Umbilical cord (tissue), 1 donor: ENCODE measurements at regions not wholly inside any gene's neighbourhood (a gene's known extent, or its start where the extent isn't known, plus 50 kb on each side); places are given as distances from the start of the nearest gene placed in this dataset.
"Not testable (repeated sequence)": the region's sequence is repeated elsewhere in the genome, so short reads cannot be mapped to it uniquely, and the experiment has no call there.

Source experiments
- DNase-seq: peaks from one replicate; pipeline ENCODE4 v3.0.0-alpha.2; 2015; ENCODE audit warnings: low spot score

DNA sequence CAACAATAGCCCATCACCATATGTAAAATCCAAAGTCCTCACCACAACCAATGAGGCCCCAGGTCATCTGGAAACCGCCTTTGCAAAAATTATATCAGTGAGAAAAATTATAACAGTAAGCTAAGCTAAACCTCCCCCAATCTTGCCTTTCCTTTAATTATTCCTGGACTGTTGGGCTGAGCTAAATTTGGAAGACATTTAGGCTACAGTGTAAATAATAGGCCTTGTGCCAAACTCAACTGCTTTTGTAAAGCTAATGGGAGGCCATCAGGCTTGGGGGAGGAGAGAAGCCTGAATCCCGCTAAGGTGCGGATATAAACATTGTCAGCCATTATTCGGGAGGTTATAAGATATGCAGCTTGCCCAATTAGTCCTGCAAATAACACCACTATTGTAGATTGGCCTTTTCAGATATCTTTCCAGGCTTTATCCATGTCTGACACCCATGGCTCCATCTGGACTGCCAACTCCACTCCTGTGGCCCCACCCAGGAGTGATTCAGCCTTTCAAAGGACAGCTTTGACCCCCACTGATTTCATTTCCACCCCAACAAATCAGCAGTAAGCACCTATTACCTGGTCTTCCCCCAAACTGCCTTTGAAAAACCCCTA is 53.0 kb upstream of the CA12 start:
- no peak for DNase-seq

DNA sequence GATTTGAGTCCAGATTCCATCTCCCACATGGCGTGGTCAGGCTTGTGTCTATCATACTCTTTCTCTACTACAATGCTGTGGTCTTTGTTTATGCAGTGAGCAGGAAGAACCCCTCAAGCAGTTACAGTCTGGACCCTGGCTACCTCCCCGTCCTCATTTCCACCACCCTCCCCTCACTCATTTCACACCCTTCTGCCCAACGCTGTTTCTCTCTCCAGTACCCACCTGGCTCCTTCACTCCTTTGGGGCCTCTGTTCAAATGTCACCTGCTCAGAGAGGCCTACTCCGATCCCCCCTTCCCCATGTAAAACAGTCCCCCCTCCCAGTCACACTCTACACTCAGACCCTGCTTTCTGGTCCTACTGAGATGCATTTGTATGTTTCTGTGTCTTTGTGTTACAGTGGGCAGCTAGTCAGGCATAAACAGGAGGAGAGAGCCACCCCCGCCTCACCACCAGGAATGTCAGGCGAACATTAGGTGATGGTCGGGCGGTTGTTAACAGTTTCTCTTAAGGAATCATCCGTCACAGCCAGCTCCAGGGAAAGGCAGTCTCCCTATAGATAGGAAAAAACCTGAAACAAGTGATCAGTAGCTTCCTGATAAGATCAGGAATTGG is 53.7 kb upstream of the CA12 start:
- DNase-seq, result no peak

DNA sequence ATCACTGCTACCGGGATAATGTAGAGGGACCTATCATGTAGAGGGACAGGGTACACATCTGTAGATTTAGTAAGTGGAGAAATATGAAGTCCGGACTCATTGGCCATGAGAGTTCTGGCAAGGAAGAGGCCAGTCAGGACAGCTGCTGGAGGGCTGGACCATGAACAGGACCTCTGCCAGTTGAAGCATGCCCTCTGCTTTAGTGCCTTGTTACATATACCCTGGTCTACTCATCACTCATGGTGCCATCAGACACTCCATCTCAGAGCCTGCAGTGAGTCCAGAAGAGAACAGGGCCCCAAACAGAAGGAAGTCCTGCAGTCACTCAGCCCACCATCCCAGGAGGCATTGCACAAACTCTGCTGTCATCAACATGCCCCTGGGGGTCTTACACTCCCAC is 54.7 kb upstream of the CA12 start:
- no peak for DNase-seq

DNA sequence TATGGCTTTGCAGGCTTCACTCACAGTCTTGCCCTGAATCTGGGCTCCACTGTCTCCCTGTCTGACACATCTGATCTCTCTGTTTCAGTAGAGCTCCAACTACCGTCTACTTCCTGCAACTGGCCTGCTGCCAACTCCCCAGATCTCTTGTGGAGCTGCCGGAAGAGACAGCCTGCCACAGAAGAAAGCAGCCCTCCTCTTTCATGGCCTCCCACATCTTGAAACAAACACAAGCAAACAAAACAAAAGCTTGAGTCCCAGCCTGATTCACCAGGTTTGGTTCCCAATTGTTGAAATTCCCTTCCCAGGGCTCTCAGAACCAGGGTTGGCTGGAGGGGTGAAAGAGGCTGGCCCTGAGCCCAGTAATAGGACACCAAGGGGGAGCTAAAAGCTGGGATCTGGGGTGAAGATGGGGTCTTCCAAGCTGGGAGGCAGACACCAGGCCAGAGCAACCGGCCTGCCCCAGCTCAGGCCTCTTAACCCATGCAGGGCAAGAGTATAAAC is 55.3 kb upstream of the CA12 start:
- DNase-seq, result peak; percentile 92

DNA sequence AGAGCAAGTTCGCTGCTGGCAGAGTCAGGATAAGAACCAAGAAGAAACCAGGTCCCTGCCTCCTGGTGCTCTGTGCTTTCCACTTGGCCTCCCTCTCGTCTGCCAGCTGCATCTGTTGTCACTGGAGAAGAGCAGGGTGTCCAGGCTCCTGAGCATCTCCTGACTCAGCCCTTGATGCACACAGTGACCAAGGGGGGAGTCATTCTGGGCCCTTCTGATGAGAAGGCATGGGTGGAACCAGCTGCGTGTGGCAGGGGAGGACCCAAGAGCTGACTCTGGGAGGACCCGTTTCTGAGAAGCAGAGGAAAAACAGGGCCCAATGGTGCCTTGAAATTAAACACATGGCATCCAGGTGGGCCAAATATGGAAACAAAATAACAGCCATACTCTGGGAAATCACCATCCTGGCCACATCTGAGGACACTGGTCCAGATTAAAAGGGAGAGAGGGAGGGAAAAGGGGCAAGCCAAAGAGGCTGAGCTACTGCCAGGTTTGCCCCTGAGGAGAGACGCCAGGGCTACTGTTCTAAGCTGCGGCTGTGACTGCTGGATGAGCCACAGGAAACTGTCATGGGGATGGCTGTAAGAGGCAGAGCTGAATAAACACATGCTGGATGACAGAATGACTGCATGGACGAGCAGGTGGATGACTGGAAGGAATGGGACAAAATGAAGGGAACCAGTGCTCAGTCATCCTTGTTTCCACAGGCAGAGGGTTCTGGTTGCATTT is 58.1 kb upstream of the CA12 start:
- no peak for DNase-seq

DNA sequence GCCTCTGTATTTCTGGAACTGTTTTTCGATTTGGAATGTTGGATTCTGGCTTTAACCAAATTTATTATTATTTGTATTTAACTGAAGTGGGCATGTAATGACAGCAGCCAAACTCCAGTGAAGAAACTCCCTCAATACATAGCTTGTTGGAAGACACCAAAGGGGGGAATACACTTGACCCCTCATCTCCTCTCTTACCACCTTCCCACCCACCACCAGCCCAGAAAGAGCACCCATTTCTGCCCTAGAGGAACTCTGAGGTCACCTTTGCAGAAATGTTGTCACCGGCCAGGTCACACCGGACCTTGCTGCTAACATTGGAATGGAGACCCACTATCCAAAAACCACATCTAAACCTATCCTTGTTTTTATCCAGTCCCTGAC is 58.6 kb upstream of the CA12 start:
- no peak for DNase-seq

DNA sequence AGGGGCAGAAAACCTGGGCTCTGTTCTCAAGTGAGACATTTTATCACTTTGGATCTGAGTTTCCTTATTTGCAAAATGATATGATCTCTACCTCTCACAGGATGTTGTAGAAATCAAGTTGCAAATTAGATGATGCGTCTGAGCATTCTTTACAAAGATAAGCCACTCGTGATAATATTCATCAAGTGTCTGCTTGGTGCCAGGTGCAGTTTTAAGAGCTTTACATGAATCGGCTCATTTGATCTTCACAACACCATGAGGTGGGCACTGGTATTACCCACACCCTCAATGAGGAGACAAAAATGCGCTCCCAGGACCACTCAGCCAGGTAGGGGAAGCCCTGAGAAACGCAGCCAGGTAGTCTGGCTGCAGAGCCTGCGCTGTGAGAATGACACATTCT is 59.1 kb upstream of the CA12 start:
- no peak for DNase-seq

DNA sequence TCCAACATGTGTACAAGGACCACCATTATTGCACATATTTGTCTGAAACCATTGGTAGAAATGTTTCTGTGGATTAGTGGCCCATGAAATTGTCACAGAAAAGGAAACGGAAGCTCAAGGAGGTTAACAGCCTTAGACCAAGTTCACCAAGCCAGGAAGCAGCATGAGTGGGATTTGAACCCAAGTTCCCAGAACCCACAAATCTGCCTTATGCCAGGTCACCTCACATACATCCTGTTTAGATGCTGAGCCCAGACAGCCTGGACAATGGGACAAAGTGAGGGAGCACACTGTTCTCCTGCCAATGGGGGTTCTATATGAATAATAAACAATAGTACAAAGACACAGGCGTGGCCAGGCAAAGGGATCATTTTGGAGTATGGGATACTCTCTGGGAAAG is 59.6 kb upstream of the CA12 start:
- DNase-seq, result no peak

DNA sequence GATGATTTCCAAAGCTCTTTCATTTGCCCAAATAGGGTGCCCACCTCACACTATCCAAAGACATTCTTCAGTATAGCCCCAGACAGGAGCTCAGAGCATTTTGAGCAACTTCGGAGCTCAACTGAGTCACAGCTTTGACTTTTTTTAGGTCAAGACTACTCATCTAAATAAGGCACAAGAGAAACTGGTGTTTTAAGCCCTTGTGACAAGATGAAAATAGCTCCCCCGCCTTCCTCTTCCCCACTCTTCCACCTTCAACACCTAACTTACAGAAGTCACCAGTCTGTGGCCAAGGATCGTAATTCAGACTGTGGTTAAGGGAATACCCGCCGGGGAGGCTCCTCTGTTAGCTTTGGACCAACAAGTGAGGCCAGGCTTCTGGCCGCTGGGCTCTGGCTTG is 60.4 kb upstream of the CA12 start:
- DNase-seq, result no peak

DNA sequence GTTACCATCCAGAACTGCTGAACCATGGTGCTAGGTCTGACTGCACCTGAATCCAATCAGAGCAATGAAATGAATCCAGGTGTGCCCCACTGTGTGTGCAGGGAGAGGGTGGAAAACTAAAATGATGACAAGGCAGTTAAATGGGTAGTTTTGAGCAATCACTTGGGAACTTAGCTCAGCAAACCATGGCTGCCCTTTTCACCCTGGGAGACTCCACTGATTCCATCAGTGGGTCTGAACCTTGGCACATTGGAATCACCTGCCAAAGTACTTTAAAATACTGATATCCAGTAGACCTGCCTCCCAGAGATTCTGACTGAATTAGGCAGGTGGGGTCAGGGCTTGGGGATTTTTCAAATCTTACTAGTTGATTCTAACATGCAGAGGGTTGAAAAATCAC is 59.8 kb upstream of the USP3 start:
- no peak for DNase-seq

DNA sequence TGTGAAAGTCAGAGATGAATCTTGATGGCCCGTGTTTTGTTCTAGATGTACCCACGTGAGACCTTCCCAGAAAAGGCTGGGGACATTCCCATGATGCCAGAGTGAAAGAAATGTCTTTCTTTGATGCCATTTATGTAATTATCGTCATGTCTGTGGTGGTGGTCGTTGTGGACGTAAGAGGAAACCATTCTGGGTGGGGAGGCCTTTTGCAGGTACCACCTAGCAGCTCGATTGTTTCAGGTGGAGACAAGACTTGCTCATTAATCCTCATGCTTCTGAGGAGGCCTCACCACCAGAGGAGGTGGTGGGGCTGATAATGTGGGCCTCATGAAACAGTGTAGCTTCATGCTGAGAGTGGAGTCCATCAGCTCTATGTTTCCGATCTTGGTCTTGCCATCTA is 58.1 kb upstream of the USP3 start:
- no peak for DNase-seq

DNA sequence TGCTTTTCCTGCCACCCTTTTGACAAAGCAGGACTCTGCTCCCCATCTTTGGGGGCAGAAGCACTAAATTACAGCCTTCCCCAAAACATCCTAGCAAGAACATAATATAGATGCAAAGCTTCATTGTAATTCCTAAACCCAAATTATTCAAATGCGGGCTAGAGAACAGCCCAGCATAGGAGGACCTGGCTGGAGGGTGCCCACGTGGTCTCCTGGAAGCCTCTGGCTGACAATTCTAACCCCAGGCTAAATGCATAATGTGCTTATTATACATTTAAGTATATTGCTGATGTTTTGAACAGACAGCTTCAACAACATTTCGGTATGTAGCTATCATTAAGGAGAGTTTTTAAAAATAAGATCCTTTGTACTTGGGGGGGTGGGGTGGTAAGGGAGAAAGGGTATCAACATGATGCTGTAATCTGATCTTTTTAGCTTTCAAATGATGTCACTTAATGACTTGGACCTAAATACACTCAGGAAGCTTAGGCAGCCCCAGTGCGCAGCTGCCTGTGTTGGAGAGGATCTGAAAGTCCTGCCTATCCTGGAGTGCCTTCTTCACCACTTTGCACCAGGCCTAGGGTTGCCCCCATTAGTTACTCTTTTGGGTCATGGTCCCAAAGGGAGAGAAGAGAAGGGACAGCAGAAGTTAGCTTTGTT is 57.2 kb upstream of the USP3 start:
- no peak for DNase-seq

DNA sequence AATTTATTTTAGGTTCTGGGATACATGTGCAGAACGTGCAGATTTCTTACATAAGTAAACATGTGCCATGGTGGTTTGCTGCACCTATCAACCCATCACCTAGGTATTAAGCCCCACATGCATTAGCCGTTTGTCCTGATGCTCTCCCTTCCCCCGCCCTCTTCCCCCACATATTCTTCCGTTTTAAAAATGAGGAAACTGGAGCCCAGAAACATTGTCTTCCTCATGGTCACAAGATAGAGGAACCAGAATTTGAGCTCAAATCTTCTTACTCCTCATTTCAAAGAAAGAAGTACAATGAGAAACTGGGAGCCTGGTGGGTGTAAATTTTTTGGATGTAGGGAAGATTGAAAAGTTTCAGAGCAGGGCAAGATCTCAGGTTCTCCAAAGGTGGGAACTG is 56.1 kb upstream of the USP3 start:
- peak; percentile 43 for DNase-seq

DNA sequence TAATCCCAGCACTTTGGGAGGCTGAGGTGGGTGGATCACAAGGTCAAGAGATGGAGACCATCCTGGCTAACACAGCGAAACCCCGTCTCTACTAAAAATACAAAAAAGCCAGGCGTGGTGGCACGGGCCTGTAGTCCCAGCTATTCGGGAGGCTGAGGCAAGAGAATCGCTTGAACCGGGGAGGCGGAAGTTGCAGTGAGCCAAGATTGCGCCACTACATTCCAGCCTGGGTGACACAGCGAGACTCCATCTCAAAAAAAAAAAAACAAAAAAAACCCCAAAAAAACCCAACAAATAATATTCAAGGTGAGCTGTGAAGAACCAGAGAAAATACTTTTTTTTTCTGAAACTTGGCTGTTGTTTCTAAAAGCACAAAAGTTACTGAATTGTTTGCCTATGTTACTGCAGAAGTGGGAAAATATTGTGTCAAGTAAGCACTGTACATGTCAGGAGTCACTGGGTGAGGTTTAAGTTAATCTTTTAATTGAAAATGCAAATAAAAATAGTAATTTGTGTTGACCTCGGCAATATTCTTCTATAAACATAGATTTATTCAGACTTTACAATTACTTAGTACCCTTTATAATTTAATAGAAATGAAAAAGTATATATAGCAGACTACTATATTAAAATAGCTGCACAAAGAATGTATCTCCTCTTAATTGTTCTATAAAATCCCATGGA is 55.4 kb upstream of the USP3 start:
- not testable (repeated sequence) for DNase-seq

DNA sequence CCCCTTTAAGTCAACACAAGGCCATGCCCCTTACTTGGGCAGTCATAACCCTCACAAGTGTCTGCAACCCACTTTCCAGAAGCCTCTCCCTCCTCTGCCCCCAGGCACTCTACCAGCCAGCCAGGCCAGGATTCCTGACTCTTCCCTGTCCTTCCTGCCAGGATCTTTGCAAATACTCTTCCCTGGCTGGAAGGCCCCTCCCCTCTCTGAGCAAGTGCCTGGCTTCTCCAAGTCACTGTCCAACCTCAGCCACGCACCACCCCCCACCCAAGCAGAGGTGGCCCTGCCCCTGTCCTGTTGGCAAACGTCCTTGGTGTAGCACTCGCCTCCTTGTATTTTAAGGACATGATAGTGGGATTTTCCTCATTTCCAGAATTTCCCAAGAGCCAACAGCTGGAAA is 54.7 kb upstream of the USP3 start:
- DNase-seq, result no peak

DNA sequence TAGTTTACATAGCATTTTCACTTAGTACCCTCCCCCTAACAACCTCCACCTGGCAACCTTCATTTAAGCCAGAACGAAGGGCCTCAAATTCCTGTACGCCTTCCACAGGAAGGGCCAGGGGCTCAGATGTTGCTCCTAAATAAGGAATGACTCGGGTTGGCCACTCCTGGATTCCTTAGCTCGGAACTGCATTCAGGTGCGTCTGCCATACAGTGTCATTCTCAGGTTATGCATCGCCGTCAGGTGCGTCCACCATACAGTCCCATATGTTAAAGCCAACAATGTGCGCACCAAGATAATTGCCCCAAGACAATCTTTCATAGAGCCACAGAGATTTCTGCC is 53.5 kb upstream of the USP3 start:
- no peak for DNase-seq

DNA sequence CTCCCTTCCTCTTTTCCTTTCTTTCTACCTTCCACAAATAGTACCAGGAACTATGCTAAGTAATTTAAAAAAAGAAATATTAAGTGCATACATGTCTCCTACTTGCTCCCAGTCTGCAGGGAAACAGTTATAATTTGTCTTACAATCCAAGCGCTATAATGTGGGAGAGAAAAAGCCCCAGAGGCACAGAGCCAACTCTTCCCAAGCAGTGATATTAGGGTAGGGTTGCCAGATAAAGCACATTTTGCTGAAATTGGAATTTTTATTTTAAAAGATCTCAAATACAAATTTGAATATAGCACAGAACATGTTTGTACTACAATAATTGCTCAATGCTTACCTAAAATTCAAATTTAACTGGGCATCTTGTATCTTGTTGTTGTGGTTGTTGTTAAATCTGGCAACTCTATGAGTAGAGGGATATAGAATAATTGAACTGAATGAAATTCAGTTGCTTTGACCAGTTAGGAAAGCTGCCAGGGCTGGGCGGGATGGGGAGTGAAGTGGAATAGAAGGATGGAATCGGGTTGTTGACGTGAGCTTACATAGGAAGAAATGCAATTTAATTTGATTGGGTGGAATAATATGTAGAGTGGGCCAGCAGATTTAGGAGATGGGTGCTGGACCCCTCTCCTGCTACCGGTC is 52.6 kb upstream of the USP3 start:
- DNase-seq, result no peak

DNA sequence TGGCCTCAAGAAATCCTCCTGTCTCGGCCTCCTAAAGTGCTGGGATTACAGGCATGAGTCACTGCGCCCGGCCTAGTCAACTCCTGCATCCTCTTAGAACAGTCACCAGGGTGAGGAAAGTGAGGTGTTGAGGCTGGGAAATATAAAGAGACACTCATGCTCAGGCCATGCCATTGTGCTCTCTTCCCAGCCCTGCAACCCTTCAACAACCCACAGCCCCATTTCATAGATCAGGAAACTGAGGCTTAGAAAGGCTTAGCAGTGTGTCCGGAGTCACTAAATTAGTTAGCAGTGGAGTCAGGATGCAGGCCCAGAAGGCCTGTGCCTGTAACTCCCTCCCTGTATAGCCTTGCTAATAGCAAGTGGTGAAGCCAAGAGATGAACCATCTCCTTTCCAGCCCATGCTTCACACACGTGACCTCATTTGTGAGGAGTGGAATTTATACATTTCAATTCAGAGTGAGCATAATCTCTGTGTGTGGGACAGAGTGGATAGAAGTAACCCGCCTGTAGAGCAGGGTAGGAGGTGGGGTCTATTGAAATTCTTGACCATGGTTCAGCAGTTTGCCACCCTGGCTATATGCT is 51.7 kb upstream of the USP3 start:
- DNase-seq, result no peak

DNA sequence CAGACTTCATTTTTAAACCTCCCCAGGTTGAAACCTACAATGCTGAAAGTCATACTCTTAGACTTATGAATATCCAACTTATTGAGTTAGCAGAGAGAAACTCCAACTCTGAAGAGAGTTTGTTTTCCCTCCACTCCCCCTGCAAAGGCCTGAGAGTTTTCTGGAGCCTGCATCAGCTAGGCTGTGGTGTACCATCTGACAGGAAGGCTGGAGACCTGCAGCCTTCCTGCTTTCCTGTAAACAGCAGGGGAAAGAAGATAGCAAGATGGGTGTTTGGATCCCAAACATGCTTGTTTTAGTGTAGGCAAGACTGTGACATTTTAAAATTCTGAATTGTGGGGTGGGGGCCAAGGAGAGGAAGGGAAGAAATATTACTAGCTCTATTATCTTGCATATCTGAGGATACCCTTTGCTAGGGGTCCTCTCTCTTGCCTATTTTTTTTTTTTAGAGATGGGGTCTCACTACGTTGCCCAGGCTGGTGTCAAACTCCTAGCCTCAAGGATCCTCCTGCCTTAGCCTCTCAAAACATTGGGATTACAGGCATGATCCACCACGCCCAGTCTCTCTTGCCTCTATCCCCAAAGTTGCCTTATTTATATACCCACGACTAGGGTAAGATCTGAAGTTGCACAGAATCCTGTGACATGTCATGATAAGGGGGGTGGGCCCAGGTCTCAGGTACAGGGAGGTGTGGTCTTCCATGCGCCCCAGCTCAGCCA is 51.0 kb upstream of the USP3 start:
- no peak for DNase-seq

DNA sequence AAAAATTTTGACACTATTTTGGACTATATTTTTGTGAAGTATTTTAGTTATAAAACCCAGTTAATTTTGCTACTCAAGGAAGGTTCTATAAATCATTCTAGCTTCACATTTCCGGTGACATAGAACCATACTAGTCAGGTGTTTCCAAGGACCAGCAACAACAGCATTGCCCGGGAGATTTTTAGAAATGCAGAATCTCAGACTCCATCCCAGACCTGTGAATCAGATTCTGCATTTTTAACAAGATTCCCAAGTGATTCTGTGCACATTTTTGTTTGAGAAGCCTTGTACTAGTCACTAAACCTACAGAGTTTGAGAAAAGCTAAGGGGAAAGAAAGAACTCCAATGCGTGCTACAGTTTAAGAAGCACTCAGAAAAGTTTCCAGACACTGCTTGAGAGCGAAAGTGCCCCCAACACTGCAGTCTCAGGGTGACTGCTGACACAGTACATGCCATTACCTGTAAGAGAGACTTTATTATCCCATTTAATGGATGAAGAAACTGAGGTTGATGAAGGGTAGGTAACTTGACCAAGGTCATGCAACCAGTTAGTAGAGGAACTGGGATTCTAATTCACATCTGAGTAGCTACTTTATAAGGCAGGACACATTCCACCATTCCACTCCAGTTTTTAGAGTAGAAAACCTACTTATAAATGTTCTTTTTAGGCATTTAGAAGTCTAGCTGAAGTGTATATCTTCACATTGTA is 49.7 kb upstream of the USP3 start:
- no peak for DNase-seq
